ENCODE measurements at regions not wholly inside any gene's neighbourhood (a gene's known extent, or its start where the extent isn't known, plus 50 kb on each side); places are given as distances from the start of the nearest gene placed in this dataset.

- peaks cover 3% of the 10 kb centered on the region for H3K27me3 Mint-ChIP-seq
- H3K27ac Mint-ChIP-seq: no peak overlapping the region
- H3K9me3 Mint-ChIP-seq: peaks cover 3% of the 10 kb centered on the region
- no peak overlapping the region for H3K4me3 Mint-ChIP-seq
- H3K36me3 Mint-ChIP-seq (ENCODE audit: low read depth): no peaks in the 10 kb centered on the region
- no peak for DNase-seq
- intact Hi-C loops (cut with micrococcal nuclease): no loop called here
- no peaks in the 10 kb centered on the region for H3K4me1 Mint-ChIP-seq
Observed at GRCh38 chr14:98822917-98823316, 449.1 kb downstream of the BCL11B start.

GRCh38 chr14:98826618-98827017 is 445.4 kb downstream of the BCL11B start:
- no peaks in the 10 kb centered on the region for H3K4me1 Mint-ChIP-seq
- intact Hi-C loops (cut with micrococcal nuclease): no loop called here

GRCh38 chr14:98834119-98834518 is 437.9 kb downstream of the BCL11B start:
- no peaks in the 10 kb centered on the region for H3K27me3 Mint-ChIP-seq
- H3K36me3 Mint-ChIP-seq (ENCODE audit: low read depth): no peaks in the 10 kb centered on the region
- no peak overlapping the region for H3K4me3 Mint-ChIP-seq
- H3K9me3 Mint-ChIP-seq: no peaks in the 10 kb centered on the region
- DNase-seq: no peak
- no peak overlapping the region for H3K27ac Mint-ChIP-seq
- H3K4me1 Mint-ChIP-seq: no peaks in the 10 kb centered on the region
- intact Hi-C loops (cut with micrococcal nuclease): no loop called here

More at GRCh38 chr14:98826618-98827017, 445.4 kb downstream of the BCL11B start:
- Mint-ChIP-seq H3K4me3 (no peak overlapping the region), H3K27me3 (peaks cover 3% of the 10 kb centered on the region), H3K9me3 (peaks cover 2% of the 10 kb centered on the region), H3K27ac (no peak overlapping the region), H3K36me3 (ENCODE audit: low read depth) (no peaks in the 10 kb centered on the region)
- DNase-seq: no peak

GRCh38 chr14:98835051-98835824 is 436.8 kb downstream of the BCL11B start:
- no peaks in the 10 kb centered on the region for H3K4me1 Mint-ChIP-seq
- intact Hi-C loops (cut with micrococcal nuclease): no loop called here
- H3K36me3 Mint-ChIP-seq (ENCODE audit: low read depth): no peaks in the 10 kb centered on the region
- no peaks in the 10 kb centered on the region for H3K27me3 Mint-ChIP-seq
- H3K4me3 Mint-ChIP-seq: no peak overlapping the region
- DNase-seq: no peak
- H3K9me3 Mint-ChIP-seq: no peaks in the 10 kb centered on the region
- no peak overlapping the region for H3K27ac Mint-ChIP-seq

GRCh38 chr14:98835825-98836100 is 436.2 kb downstream of the BCL11B start:
- Mint-ChIP-seq H3K27me3 (no peaks in the 10 kb centered on the region), H3K9me3 (no peaks in the 10 kb centered on the region), H3K4me3 (no peak overlapping the region), H3K4me1 (no peaks in the 10 kb centered on the region), H3K36me3 (ENCODE audit: low read depth) (no peaks in the 10 kb centered on the region), H3K27ac (no peak overlapping the region)
- DNase-seq: no peak
- intact Hi-C loops (cut with micrococcal nuclease): no loop called here

- no peaks in the 10 kb centered on the region for H3K4me1 Mint-ChIP-seq
- H3K27me3 Mint-ChIP-seq: peaks cover under 1% of the 10 kb centered on the region
Observed at GRCh38 chr14:98840091-98840490, 431.9 kb downstream of the BCL11B start.

GRCh38 chr14:98840511-98840910 is 431.5 kb downstream of the BCL11B start:
- no peaks in the 10 kb centered on the region for H3K9me3 Mint-ChIP-seq
- intact Hi-C loops (cut with micrococcal nuclease): no loop called here
- H3K36me3 Mint-ChIP-seq (ENCODE audit: low read depth): no peaks in the 10 kb centered on the region
- H3K4me1 Mint-ChIP-seq: no peaks in the 10 kb centered on the region
- H3K27ac Mint-ChIP-seq: no peak overlapping the region
- no peak overlapping the region for H3K4me3 Mint-ChIP-seq
- H3K27me3 Mint-ChIP-seq: peaks cover 3% of the 10 kb centered on the region
- no peak for DNase-seq

More at GRCh38 chr14:98840091-98840490, 431.9 kb downstream of the BCL11B start:
- H3K36me3 Mint-ChIP-seq (ENCODE audit: low read depth): no peaks in the 10 kb centered on the region
- H3K9me3 Mint-ChIP-seq: no peaks in the 10 kb centered on the region
- H3K4me3 Mint-ChIP-seq: no peak overlapping the region
- no peak overlapping the region for H3K27ac Mint-ChIP-seq
- intact Hi-C loops (cut with micrococcal nuclease): no loop called here
- DNase-seq: no peak

GRCh38 chr14:98844456-98844855 is 427.5 kb downstream of the BCL11B start:
- Mint-ChIP-seq H3K27me3 (peaks cover 12% of the 10 kb centered on the region), H3K36me3 (ENCODE audit: low read depth) (no peaks in the 10 kb centered on the region), H3K4me3 (no peak overlapping the region), H3K9me3 (peaks cover 11% of the 10 kb centered on the region), H3K4me1 (no peaks in the 10 kb centered on the region), H3K27ac (no peak overlapping the region)
- DNase-seq: no peak
- intact Hi-C loops (cut with micrococcal nuclease): no loop called here

- H3K4me1 Mint-ChIP-seq: no peaks in the 10 kb centered on the region
- H3K4me3 Mint-ChIP-seq: no peak overlapping the region
- peaks cover 15% of the 10 kb centered on the region for H3K27me3 Mint-ChIP-seq
- H3K9me3 Mint-ChIP-seq: peaks cover 11% of the 10 kb centered on the region
- intact Hi-C loops (cut with micrococcal nuclease): no loop called here
- no peaks in the 10 kb centered on the region for H3K36me3 Mint-ChIP-seq (ENCODE audit: low read depth)
- no peak for DNase-seq
- no peak overlapping the region for H3K27ac Mint-ChIP-seq
Observed at GRCh38 chr14:98847521-98848468, 424.2 kb downstream of the BCL11B start.

GRCh38 chr14:98853063-98853729 is 418.8 kb downstream of the BCL11B start:
- no peak overlapping the region for H3K4me3 Mint-ChIP-seq
- H3K27me3 Mint-ChIP-seq: peaks cover 17% of the 10 kb centered on the region
- no peaks in the 10 kb centered on the region for H3K9me3 Mint-ChIP-seq
- no peak for DNase-seq
- H3K27ac Mint-ChIP-seq: no peak overlapping the region
- intact Hi-C loops (cut with micrococcal nuclease): no loop called here
- no peaks in the 10 kb centered on the region for H3K36me3 Mint-ChIP-seq (ENCODE audit: low read depth)
- H3K4me1 Mint-ChIP-seq: no peaks in the 10 kb centered on the region

GRCh38 chr14:98855926-98856715 is 415.9 kb downstream of the BCL11B start:
- Mint-ChIP-seq H3K4me1 (no peaks in the 10 kb centered on the region), H3K27ac (no peak overlapping the region), H3K36me3 (ENCODE audit: low read depth) (no peaks in the 10 kb centered on the region), H3K9me3 (no peaks in the 10 kb centered on the region), H3K27me3 (peaks cover 19% of the 10 kb centered on the region), H3K4me3 (no peak overlapping the region)
- intact Hi-C loops (cut with micrococcal nuclease): no loop called here
- DNase-seq: no peak

GRCh38 chr14:98858158-98858557 is 413.8 kb downstream of the BCL11B start:
- no peaks in the 10 kb centered on the region for H3K36me3 Mint-ChIP-seq (ENCODE audit: low read depth)
- intact Hi-C loops (cut with micrococcal nuclease): no loop called here

GRCh38 chr14:98858561-98858960 is 413.4 kb downstream of the BCL11B start:
- Mint-ChIP-seq H3K4me1 (no peaks in the 10 kb centered on the region), H3K36me3 (ENCODE audit: low read depth) (no peaks in the 10 kb centered on the region), H3K9me3 (no peaks in the 10 kb centered on the region), H3K27ac (no peak overlapping the region), H3K27me3 (peaks cover 22% of the 10 kb centered on the region), H3K4me3 (no peak overlapping the region)
- intact Hi-C loops (cut with micrococcal nuclease): no loop called here
- no peak for DNase-seq

More at GRCh38 chr14:98858158-98858557, 413.8 kb downstream of the BCL11B start:
- Mint-ChIP-seq H3K27me3 (peaks cover 23% of the 10 kb centered on the region), H3K4me1 (no peaks in the 10 kb centered on the region), H3K4me3 (no peak overlapping the region), H3K9me3 (no peaks in the 10 kb centered on the region), H3K27ac (no peak overlapping the region)
- no peak for DNase-seq

All from activated CD4-positive, alpha-beta T cell treated with anti-CD3 and anti-CD28 coated beads, Interleukin-2, amount 10 ng/mL, durations not matched to agents 24 days and 14 days (primary cell).